KMS-11 (cell line): ENCODE measurements at regions not wholly inside any gene's neighbourhood (a gene's known extent, or its start where the extent isn't known, plus 50 kb on each side); places are given as distances from the start of the nearest gene placed in this dataset.

Experiments used
- H2AFZ ChIP-seq: fragments of 200-600 bp; sonication (generic); 2 replicates; pipeline ENCODE4 v1.6.1; 2016; ENCODE audit warnings: antibody characterized with exemption, mixed run types, low read depth
- H3K27ac ChIP-seq: fragments of 200-600 bp; sonication (generic); 2 replicates; pipeline ENCODE4 v1.6.1; 2016; ENCODE audit warnings: mild to moderate bottlenecking, mixed run types
- H3K27me3 ChIP-seq: fragments of 200-600 bp; sonication (generic); 2 replicates; pipeline ENCODE4 v1.6.1; 2017; ENCODE audit warnings: mild to moderate bottlenecking, low read depth, mixed run types, moderate library complexity; ENCODE audit not compliant: insufficient read depth
- H3K36me3 ChIP-seq: fragments of 200-600 bp; sonication (generic); 2 replicates; pipeline ENCODE4 v1.6.1; 2017; ENCODE audit warnings: mild to moderate bottlenecking, mixed run types; ENCODE audit not compliant: insufficient read depth
- H3K4me1 ChIP-seq: fragments of 200-600 bp; sonication (generic); 2 replicates; pipeline ENCODE4 v1.6.1; 2016; ENCODE audit warnings: mild to moderate bottlenecking, low read depth, mixed run types; ENCODE audit not compliant: poor library complexity, severe bottlenecking
- H3K4me2 ChIP-seq: fragments of 200-600 bp; sonication (generic); 2 replicates; pipeline ENCODE4 v1.7.0; 2016; ENCODE audit warnings: mild to moderate bottlenecking, mixed run types
- H3K4me3 ChIP-seq: fragments of 200-600 bp; sonication (generic); IDR thresholded peaks from 2 replicates; pipeline ENCODE4 v1.6.1; 2017; ENCODE audit warnings: low read depth, low read length, mixed read lengths; ENCODE audit not compliant: insufficient read depth
- H3K79me2 ChIP-seq: fragments of 200-600 bp; sonication (generic); 2 replicates; pipeline ENCODE4 v1.6.1; 2016; ENCODE audit warnings: low read depth, mixed run types; ENCODE audit not compliant: insufficient read depth
- H3K9ac ChIP-seq: fragments of 200-600 bp; sonication (generic); 2 replicates; pipeline ENCODE4 v1.6.1; 2016; ENCODE audit warnings: mild to moderate bottlenecking, mixed run types
- H4K20me1 ChIP-seq: fragments of 200-600 bp; sonication (generic); 2 replicates; pipeline ENCODE4 v1.6.1; 2016; ENCODE audit warnings: mild to moderate bottlenecking, mixed run types; ENCODE audit not compliant: insufficient read depth
- TF ChIP-seq, protein P1 (sequence below): fragments of 200-600 bp; sonication (generic); conservative IDR thresholded peaks from 2 replicates; pipeline ENCODE4 v1.6.1; 2017; ENCODE audit warnings: low read depth, mild to moderate bottlenecking, antibody characterized with exemption, low read length, moderate library complexity, mixed read lengths

- Histone ChIP-seq H2AFZ (no peak overlapping the region), H3K27ac (no peak overlapping the region), H3K79me2 (no peaks in the 10 kb centered on the region), H3K36me3 (no peaks in the 10 kb centered on the region), H4K20me1 (no peaks in the 10 kb centered on the region), H3K9ac (no peak overlapping the region), H3K4me3 (no peak overlapping the region), H3K4me2 (no peak overlapping the region), H3K27me3 (no peaks in the 10 kb centered on the region), H3K4me1 (no peaks in the 10 kb centered on the region)
- TF ChIP-seq, protein P1, sequence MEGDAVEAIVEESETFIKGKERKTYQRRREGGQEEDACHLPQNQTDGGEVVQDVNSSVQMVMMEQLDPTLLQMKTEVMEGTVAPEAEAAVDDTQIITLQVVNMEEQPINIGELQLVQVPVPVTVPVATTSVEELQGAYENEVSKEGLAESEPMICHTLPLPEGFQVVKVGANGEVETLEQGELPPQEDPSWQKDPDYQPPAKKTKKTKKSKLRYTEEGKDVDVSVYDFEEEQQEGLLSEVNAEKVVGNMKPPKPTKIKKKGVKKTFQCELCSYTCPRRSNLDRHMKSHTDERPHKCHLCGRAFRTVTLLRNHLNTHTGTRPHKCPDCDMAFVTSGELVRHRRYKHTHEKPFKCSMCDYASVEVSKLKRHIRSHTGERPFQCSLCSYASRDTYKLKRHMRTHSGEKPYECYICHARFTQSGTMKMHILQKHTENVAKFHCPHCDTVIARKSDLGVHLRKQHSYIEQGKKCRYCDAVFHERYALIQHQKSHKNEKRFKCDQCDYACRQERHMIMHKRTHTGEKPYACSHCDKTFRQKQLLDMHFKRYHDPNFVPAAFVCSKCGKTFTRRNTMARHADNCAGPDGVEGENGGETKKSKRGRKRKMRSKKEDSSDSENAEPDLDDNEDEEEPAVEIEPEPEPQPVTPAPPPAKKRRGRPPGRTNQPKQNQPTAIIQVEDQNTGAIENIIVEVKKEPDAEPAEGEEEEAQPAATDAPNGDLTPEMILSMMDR = no peak
These were observed 169.8 kb downstream of the ZNF248 start for GRCh38 chr10:37687581-37687980.

DNA sequence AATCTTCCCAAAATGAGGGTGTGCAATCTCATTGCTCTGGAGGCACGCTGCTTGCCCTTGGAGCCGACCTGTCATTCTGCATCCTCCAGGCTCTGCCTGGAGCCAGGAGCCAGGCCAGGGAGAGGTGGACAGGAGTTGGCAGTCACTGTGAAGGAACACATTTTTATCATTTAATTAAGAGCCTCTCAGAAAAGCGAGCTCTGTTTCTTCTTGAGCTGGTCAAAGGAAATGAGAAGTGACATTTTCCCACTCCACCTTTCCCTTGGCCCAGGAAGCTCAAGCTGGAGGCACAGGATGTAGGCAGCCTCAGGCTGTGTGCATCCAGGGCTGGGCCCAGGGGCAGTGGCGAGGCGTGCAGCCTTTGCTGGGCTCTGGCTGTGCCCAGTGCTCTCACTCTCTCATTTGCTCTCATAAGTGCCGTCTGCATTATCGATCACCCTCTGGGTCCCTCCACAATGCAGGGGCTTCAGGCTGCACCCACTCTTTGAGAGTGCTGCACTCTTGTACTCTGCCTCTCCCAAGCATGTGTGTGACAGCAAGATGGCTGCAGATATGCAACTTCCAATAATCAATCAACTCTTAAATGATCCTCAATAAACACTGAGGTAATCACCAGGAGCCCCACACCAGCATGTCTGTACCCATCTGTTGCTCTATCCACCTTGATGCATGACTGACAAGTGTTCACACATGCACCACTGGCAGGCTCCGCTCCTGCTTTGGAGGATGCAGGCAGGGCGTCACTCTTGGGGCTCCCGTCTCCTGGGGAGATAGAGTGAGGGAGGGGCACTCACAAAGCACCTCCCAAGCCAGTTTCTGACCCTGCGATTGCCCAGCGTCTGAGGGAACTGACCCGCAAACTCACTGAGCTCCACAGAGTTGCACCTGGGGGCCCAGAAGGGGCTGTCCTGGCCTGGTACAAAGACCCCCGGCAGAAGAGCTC, 171.4 kb downstream of the ZNF248 start:
- H3K27me3 ChIP-seq = no peaks in the 10 kb centered on the region
- H3K9ac ChIP-seq = no peak overlapping the region
- H3K36me3 ChIP-seq = no peaks in the 10 kb centered on the region
- H3K79me2 ChIP-seq = no peaks in the 10 kb centered on the region
- no peak overlapping the region for H2AFZ ChIP-seq
- H3K4me3 ChIP-seq = no peak overlapping the region
- TF ChIP-seq, protein P1 = no peak
- no peak overlapping the region for H3K27ac ChIP-seq
- no peak overlapping the region for H3K4me2 ChIP-seq
- no peaks in the 10 kb centered on the region for H4K20me1 ChIP-seq
- H3K4me1 ChIP-seq = no peaks in the 10 kb centered on the region

GRCh38 chr10:37684765-37685164, 172.6 kb downstream of the ZNF248 start:
- Histone ChIP-seq H3K4me2 (no peak overlapping the region), H3K27me3 (no peaks in the 10 kb centered on the region), H3K27ac (no peak overlapping the region)

DNA sequence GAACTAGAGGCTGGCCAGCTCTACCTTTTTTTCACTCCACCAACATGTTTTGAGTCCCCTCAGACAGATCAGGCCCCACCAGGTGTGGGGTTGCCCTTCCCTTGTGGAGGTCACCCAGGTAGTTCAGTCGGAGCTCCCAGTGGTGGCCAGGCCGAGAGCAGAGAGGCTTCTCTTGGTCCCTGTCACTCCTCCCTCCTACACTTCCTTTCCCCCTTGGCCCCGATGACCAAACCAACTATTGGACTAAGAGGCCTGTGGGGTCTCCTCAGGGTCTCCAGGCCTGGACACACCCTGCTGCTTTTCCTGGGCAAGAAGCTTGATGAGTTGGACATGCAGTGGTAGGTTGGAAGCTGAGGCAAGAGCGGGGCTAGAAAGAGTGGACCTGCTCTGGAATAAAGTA, 174.8 kb downstream of the ZNF248 start:
- Histone ChIP-seq H3K36me3 (no peaks in the 10 kb centered on the region), H3K27me3 (no peaks in the 10 kb centered on the region), H2AFZ (no peak overlapping the region), H3K27ac (no peak overlapping the region), H3K9ac (no peak overlapping the region), H3K4me2 (no peak overlapping the region), H4K20me1 (no peaks in the 10 kb centered on the region), H3K4me3 (no peak overlapping the region), H3K79me2 (no peaks in the 10 kb centered on the region), H3K4me1 (no peaks in the 10 kb centered on the region)
- TF ChIP-seq, protein P1 = no peak

More at GRCh38 chr10:37684765-37685164, 172.6 kb downstream of the ZNF248 start:
- no peaks in the 10 kb centered on the region for H3K79me2 ChIP-seq
- H4K20me1 ChIP-seq = no peaks in the 10 kb centered on the region
- H3K4me1 ChIP-seq = no peaks in the 10 kb centered on the region
- no peak overlapping the region for H3K9ac ChIP-seq
- no peak overlapping the region for H3K4me3 ChIP-seq
- TF ChIP-seq, protein P1 = no peak
- H2AFZ ChIP-seq = no peak overlapping the region
- no peaks in the 10 kb centered on the region for H3K36me3 ChIP-seq
